Lung (tissue), 11 donors: ENCODE measurements at regions not wholly inside any gene's neighbourhood (a gene's known extent, or its start where the extent isn't known, plus 50 kb on each side); places are given as distances from the start of the nearest gene placed in this dataset.

Experiments
- ATAC-seq: fragments of 200-7000 bp; cut with Tn5 transposase; one replicate; pipeline ENCODE4 v1.9.1; 2020; ENCODE audit warnings: moderate number of reproducible peaks; ENCODE audit not compliant: insufficient read depth, low FRiP score
- DNase-seq, 3 donors: peaks; one replicate each; pipeline ENCODE4 v3.0.0-alpha.2; 2013 to 2017
- H3K27ac ChIP-seq, 2 donors: one replicate each; pipeline ENCODE4 v1.5.1; 2013; ENCODE audit warnings: mild to moderate bottlenecking in 2 of 2, moderate library complexity in 2 of 2, control low read depth in 1 of 2, inconsistent platforms in 1 of 2, low read depth in 1 of 2, low read length in 1 of 2
- H3K27me3 ChIP-seq, 3 donors: one replicate each; pipeline ENCODE4 v1.5.1; 2013; ENCODE audit warnings: low read length in 2 of 3; ENCODE audit not compliant: control insufficient read depth in 3 of 3, insufficient read depth in 3 of 3
- H3K36me3 ChIP-seq, 4 donors: one replicate each; pipeline ENCODE4 v1.5.1; 2013; ENCODE audit warnings: low read length in 4 of 4, mild to moderate bottlenecking in 1 of 4, moderate library complexity in 1 of 4; ENCODE audit not compliant: control insufficient read depth in 4 of 4, insufficient read depth in 4 of 4
- H3K4me1 ChIP-seq, 5 donors: one replicate each; pipeline ENCODE4 v1.5.1; 2013; ENCODE audit warnings: low read length in 5 of 5, mild to moderate bottlenecking in 2 of 5, moderate library complexity in 1 of 5; ENCODE audit not compliant: control insufficient read depth in 5 of 5, insufficient read depth in 5 of 5
- H3K4me3 ChIP-seq: one replicate; pipeline ENCODE4 v1.5.1; 2013; ENCODE audit warnings: mild to moderate bottlenecking, control low read depth, moderate library complexity
- H3K9ac ChIP-seq, 2 donors: one replicate each; pipeline ENCODE4 v1.5.1; 2013; ENCODE audit warnings: low read length in 2 of 2, control low read depth in 1 of 2; ENCODE audit not compliant: insufficient read depth in 1 of 2
- H3K9me3 ChIP-seq, 4 donors: one replicate each; pipeline ENCODE4 v1.5.1; 2013; ENCODE audit warnings: low read length in 3 of 4, mild to moderate bottlenecking in 1 of 4, moderate library complexity in 1 of 4; ENCODE audit not compliant: control insufficient read depth in 4 of 4, insufficient read depth in 3 of 4
- WGBS, 2 donors: extraction: QIAGEN DNeasy Blood & Tissue Kit; methylation state at CpG; one replicate each; pipeline ENCODE4 v1.1.7; 2013; 5-methylcytosine and 5-hydroxymethylcytosine counted together
- TF ChIP-seq, protein P1 (sequence below): IDR thresholded peaks from 2 replicates; pipeline ENCODE4 v1.5.1; 2012; ENCODE audit warnings: mild to moderate bottlenecking; ENCODE audit errors: control extremely low read depth, extremely low read depth
- donor health status: control.
- donor health status: control.
- donor health status: Bipolar disorder and iron deficiency.
- donor health status: healthy.
- donor health status: DM: yes; HTN: yes; CAD: no.

DNA sequence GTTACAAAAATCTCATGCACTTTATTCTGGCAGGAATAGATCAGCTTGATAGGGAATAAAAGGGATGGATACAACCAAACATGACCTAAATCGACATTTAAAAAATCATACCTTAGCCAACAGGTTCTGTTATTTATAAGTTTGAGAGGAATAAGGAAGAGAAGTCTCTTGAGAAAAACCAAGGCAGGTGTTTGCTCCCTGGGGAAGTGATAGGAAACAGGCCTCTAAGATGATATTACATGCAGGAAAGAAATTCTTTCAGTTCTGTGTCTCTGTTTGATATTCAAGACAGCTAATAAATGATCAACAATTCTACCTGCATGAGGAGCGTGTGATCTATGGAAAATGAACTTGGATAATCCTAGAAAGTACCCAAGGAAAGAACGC lies 184.8 kb upstream of the ZEB2 start:
- ATAC-seq = no peak
- H3K27me3 ChIP-seq = no peaks in the 10 kb centered on the region

GRCh38 chr2:144703852-144704708 lies 184.2 kb upstream of the ZEB2 start:
- no peak overlapping the region for H3K9ac ChIP-seq
- no peaks in the 10 kb centered on the region for H3K36me3 ChIP-seq
- TF ChIP-seq, protein P1, sequence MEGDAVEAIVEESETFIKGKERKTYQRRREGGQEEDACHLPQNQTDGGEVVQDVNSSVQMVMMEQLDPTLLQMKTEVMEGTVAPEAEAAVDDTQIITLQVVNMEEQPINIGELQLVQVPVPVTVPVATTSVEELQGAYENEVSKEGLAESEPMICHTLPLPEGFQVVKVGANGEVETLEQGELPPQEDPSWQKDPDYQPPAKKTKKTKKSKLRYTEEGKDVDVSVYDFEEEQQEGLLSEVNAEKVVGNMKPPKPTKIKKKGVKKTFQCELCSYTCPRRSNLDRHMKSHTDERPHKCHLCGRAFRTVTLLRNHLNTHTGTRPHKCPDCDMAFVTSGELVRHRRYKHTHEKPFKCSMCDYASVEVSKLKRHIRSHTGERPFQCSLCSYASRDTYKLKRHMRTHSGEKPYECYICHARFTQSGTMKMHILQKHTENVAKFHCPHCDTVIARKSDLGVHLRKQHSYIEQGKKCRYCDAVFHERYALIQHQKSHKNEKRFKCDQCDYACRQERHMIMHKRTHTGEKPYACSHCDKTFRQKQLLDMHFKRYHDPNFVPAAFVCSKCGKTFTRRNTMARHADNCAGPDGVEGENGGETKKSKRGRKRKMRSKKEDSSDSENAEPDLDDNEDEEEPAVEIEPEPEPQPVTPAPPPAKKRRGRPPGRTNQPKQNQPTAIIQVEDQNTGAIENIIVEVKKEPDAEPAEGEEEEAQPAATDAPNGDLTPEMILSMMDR = no peak
- H3K4me3 ChIP-seq = no peak overlapping the region
- H3K9me3 ChIP-seq = no peaks in the 10 kb centered on the region
- 37 to 59% methylated on average over 6 of the region's 6 CpGs for WGBS, 2 donors
- no peaks in the 10 kb centered on the region for H3K4me1 ChIP-seq
- H3K27me3 ChIP-seq = no peaks in the 10 kb centered on the region
- no peak overlapping the region for H3K27ac ChIP-seq
- ATAC-seq = peak; percentile 49
- DNase-seq = peak in 1 of 3 donors; percentile 10

More for the DNA sequence above, 184.8 kb upstream of the ZEB2 start:
- TF ChIP-seq, protein P1 = no peak
- no peaks in the 10 kb centered on the region for H3K36me3 ChIP-seq
- no peak for DNase-seq
- H3K9ac ChIP-seq = no peak overlapping the region
- H3K4me3 ChIP-seq = no peak overlapping the region
- WGBS, 2 donors = 80 to 84% methylated on average over 3 of the region's 3 CpGs
- H3K9me3 ChIP-seq = no peaks in the 10 kb centered on the region
- H3K4me1 ChIP-seq = no peaks in the 10 kb centered on the region
- no peak overlapping the region for H3K27ac ChIP-seq

GRCh38 chr2:144702051-144702450 lies 182.1 kb upstream of the ZEB2 start:
- no peak for DNase-seq
- Histone ChIP-seq H3K9ac (no peak overlapping the region), H3K27ac (no peak overlapping the region), H3K9me3 (no peaks in the 10 kb centered on the region), H3K4me3 (no peak overlapping the region), H3K4me1 (no peaks in the 10 kb centered on the region), H3K36me3 (no peaks in the 10 kb centered on the region), H3K27me3 (no peaks in the 10 kb centered on the region)
- TF ChIP-seq, protein P1 = no peak
- 83% methylated on average over 1 of the region's 1 CpG for WGBS, 2 donors
- ATAC-seq = peak; percentile 46

DNA sequence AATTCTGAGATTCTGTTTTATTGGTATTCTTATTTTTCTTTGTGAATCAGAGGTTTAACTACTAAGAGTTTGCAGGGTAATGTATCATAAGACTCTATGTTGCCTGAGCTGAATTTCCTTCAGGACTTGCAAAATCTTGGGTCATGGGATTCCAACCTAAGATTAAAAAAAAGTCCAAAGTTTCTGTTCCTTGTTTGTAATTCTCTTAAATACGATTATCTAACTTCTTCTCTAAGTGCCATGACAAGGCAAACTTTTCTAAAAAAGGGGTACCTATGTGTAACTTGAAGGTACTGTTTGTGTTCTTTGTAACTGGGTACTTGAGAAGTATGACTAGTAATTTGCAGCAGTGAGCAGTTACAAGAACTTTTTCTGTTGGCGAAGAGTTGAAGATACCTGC lies 181.3 kb upstream of the ZEB2 start:
- Histone ChIP-seq H3K4me1 (no peaks in the 10 kb centered on the region), H3K9me3 (no peaks in the 10 kb centered on the region), H3K9ac (no peak overlapping the region), H3K36me3 (no peaks in the 10 kb centered on the region), H3K27ac (no peak overlapping the region), H3K4me3 (no peak overlapping the region), H3K27me3 (no peaks in the 10 kb centered on the region)
- TF ChIP-seq, protein P1 = no peak
- 53 to 62% methylated on average over 2 of the region's 2 CpGs for WGBS, 2 donors
- DNase-seq = no peak
- no peak for ATAC-seq
